HepG2 (cell line): ENCODE measurements at regions not wholly inside any gene's neighbourhood (a gene's known extent, or its start where the extent isn't known, plus 50 kb on each side); places are given as distances from the start of the nearest gene placed in this dataset.

ENCODE experiments used
- CCDC6 ChIP-seq: sonication (generic); formaldehyde crosslinking; IDR thresholded peaks from 2 replicates; pipeline ENCODE4 v1.8.1; 2022; ENCODE audit warnings: mild to moderate bottlenecking, missing genetic modification reagents, moderate library complexity
- CTCF ChIP-seq: sonication (generic); formaldehyde crosslinking; IDR thresholded peaks from 2 replicates; pipeline ENCODE4 v1.5.0; 2020; ENCODE audit warnings: mild to moderate bottlenecking, missing genetic modification reagents, moderate library complexity
- HNF4G ChIP-seq, 2 experiments: sonication (generic) in 1 of 2; formaldehyde crosslinking in 1 of 2; IDR thresholded peaks; 2 replicates each; pipeline versions ENCODE4 v1.4.0 to v1.6.1; 2011 to 2020; ENCODE audit warnings: borderline replicate concordance in 2 of 2, low read depth in 2 of 2, mild to moderate bottlenecking in 2 of 2, low read length in 1 of 2, missing genetic modification reagents in 1 of 2, moderate library complexity in 1 of 2
- MEIS2 ChIP-seq: sonication (generic); formaldehyde crosslinking; IDR thresholded peaks from 2 replicates; pipeline ENCODE4 v1.9.0; 2021; ENCODE audit warnings: mild to moderate bottlenecking, missing genetic modification reagents
- NR1H2 ChIP-seq: sonication (generic); formaldehyde crosslinking; IDR thresholded peaks from 2 replicates; pipeline ENCODE4 v1.8.1; 2022; ENCODE audit warnings: low read depth, missing genetic modification reagents, borderline replicate concordance
- RELA ChIP-seq: sonication (generic); formaldehyde crosslinking; IDR thresholded peaks from 2 replicates; pipeline ENCODE4 v1.4.0; 2020; ENCODE audit warnings: missing genetic modification reagents
- SYNCRIP ChIP-seq: fragments of 200-400 bp; formaldehyde crosslinking; IDR thresholded peaks from 2 replicates; pipeline ENCODE4 v1.6.1; 2018; ENCODE audit warnings: mild to moderate bottlenecking, low read depth, low read length; ENCODE audit not compliant: insufficient read depth
- ZNF629 ChIP-seq: sonication (generic); formaldehyde crosslinking; conservative IDR thresholded peaks from 2 replicates; pipeline ENCODE4 v1.5.0; 2020; ENCODE audit warnings: missing genetic modification reagents
- TF ChIP-seq, protein P1 (sequence below), 2 experiments: fragments of 450-650 bp in 1 of 2; sonication (generic) in 1 of 2; formaldehyde crosslinking; IDR thresholded peaks; 2 replicates each; pipeline versions ENCODE4 v1.5.0 to v1.8.0; 2020 to 2022; ENCODE audit warnings: mild to moderate bottlenecking in 1 of 2, missing genetic modification reagents in 1 of 2

DNA sequence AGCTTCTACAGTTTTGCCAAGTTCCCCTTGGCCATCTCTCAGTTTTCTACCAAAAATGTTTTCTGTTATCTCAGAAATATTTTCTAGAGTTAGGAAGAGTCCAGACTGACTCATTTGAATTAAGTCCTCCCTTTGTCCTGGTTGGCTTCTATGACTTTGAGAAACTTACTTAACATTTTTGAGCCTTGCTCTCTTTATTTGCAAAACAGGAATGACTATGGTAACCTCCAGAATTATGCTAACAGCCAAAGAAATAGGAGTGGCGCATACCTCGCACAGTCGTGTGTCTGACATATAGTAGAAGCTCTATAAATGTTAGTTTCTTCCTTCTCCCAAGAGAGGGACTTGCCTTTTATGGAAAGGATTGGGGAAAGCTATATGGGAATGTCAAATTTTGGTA lies 841.1 kb downstream of the TSN start:
- TF ChIP-seq ZNF629 (CRISPR knock-in tag) (no peak), CTCF (CRISPR knock-in tag) (no peak), CCDC6 (CRISPR knock-in tag) (no peak), SYNCRIP (no peak), RELA (no peak), HNF4G (IDR thresholded peaks at IDR 0.05; ENCODE audit: borderline replicate concordance, low read depth, low read length) (no peak), HNF4G (CRISPR knock-in tag; IDR thresholded peaks at IDR 0.05; ENCODE audit: borderline replicate concordance, low read depth) (no peak), MEIS2 (CRISPR knock-in tag) (no peak), NR1H2 (CRISPR knock-in tag) (no peak)
- TF ChIP-seq, protein P1, sequence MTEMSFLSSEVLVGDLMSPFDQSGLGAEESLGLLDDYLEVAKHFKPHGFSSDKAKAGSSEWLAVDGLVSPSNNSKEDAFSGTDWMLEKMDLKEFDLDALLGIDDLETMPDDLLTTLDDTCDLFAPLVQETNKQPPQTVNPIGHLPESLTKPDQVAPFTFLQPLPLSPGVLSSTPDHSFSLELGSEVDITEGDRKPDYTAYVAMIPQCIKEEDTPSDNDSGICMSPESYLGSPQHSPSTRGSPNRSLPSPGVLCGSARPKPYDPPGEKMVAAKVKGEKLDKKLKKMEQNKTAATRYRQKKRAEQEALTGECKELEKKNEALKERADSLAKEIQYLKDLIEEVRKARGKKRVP (CRISPR knock-in tag; IDR thresholded peaks at IDR 0.05): no peak
